NCI-H1417 treated with DMSO at 0.1 percent for 48 hours (cell line): ENCODE measurements at regions not wholly inside any gene's neighbourhood (a gene's known extent, or its start where the extent isn't known, plus 50 kb on each side); places are given as distances from the start of the nearest gene placed in this dataset.

ENCODE experiments used
- DNase-seq: peaks from one replicate; lab custom pipeline; 2025; lab: John Stamatoyannopoulos, UW

- DNase-seq, result no peak
Observed at GRCh38 chr7:109131141-109131540, 561.5 kb downstream of the DNAJB9 start.

- no peak for DNase-seq
Observed at GRCh38 chr7:109136893-109137292, 567.2 kb downstream of the DNAJB9 start.

- no peak for DNase-seq
Observed at GRCh38 chr7:109154748-109155147, 585.1 kb downstream of the DNAJB9 start.

GRCh38 chr7:109158246-109158645 is 588.6 kb downstream of the DNAJB9 start:
- DNase-seq, result no peak

- no peak for DNase-seq
Observed at GRCh38 chr7:109176661-109177060, 607.0 kb downstream of the DNAJB9 start.

- no peak for DNase-seq
Observed at GRCh38 chr7:109178342-109178741, 608.7 kb downstream of the DNAJB9 start.

GRCh38 chr7:109179601-109180000 is 609.9 kb downstream of the DNAJB9 start:
- no peak for DNase-seq

- no peak for DNase-seq
Observed at GRCh38 chr7:109190766-109191398, 621.2 kb downstream of the DNAJB9 start.

GRCh38 chr7:109206196-109206595 is 636.5 kb downstream of the DNAJB9 start:
- no peak for DNase-seq

GRCh38 chr7:109213081-109213480 is 643.4 kb downstream of the DNAJB9 start:
- no peak for DNase-seq

- no peak for DNase-seq
Observed at GRCh38 chr7:109215341-109215740, 645.7 kb downstream of the DNAJB9 start.

- no peak for DNase-seq
Observed at GRCh38 chr7:109224100-109224499, 654.4 kb downstream of the DNAJB9 start.

- no peak for DNase-seq
Observed at GRCh38 chr7:109226699-109227098, 657.0 kb downstream of the DNAJB9 start.

GRCh38 chr7:109235316-109235715 is 665.6 kb downstream of the DNAJB9 start:
- no peak for DNase-seq

GRCh38 chr7:109246330-109247077 is 676.8 kb downstream of the DNAJB9 start:
- DNase-seq, result no peak

- DNase-seq, result no peak
Observed at GRCh38 chr7:109256762-109257560, 687.3 kb downstream of the DNAJB9 start.

GRCh38 chr7:109259151-109259550 is 689.5 kb downstream of the DNAJB9 start:
- no peak for DNase-seq

- no peak for DNase-seq
Observed at GRCh38 chr7:109261781-109262180, 692.1 kb downstream of the DNAJB9 start.

GRCh38 chr7:109266610-109267009 is 696.9 kb downstream of the DNAJB9 start:
- DNase-seq, result no peak

- no peak for DNase-seq
Observed at GRCh38 chr7:109276348-109276747, 706.7 kb downstream of the DNAJB9 start.

- DNase-seq, result no peak
Observed at GRCh38 chr7:109282726-109283125, 713.1 kb downstream of the DNAJB9 start.

GRCh38 chr7:109284943-109285342 is 715.3 kb downstream of the DNAJB9 start:
- DNase-seq, result no peak

GRCh38 chr7:109295158-109295557 is 725.5 kb downstream of the DNAJB9 start:
- no peak for DNase-seq
